ENCODE measurements at regions not wholly inside any gene's neighbourhood (a gene's known extent, or its start where the extent isn't known, plus 50 kb on each side); places are given as distances from the start of the nearest gene placed in this dataset.

GRCh38 chr18:77369644-77370043 lies 120.0 kb downstream of the GALR1 start:
- WGBS (ENCODE audit: insufficient coverage): no CpG with 5 or more reads among the region's 2 CpGs
- no peaks in the 10 kb centered on the region for H4K20me1 ChIP-seq (ENCODE audit: insufficient read depth, low read length)
- peaks cover 17 to 18% of the 10 kb centered on the region in 2 donors for H3K9me3 ChIP-seq (replicated peaks in 1 of 2; ENCODE audit: control insufficient read depth in 1 of 2, insufficient read depth in 1 of 2, low read length in 2 of 2)
- no peak overlapping the region for H3K27ac ChIP-seq (ENCODE audit: low read depth in 1 of 2, low read length in 2 of 2)
- no peaks in the 10 kb centered on the region for H3K36me3 Mint-ChIP-seq
- DNase-seq: no peak
- no peak overlapping the region for H3K4me3 Mint-ChIP-seq
- H3K27me3 Mint-ChIP-seq (ENCODE audit: low read depth in 3 of 3): peaks cover 2 to 6% (median 3%) of the 10 kb centered on the region in 3 donors
- H3K9me3 Mint-ChIP-seq: peaks cover 8 to 32% (median 19%) of the 10 kb centered on the region in 7 donors
- H3K79me2 ChIP-seq (ENCODE audit: insufficient read depth, low read length): no peaks in the 10 kb centered on the region
- no peak overlapping the region for H2AFZ ChIP-seq (ENCODE audit: insufficient read depth, low read depth, low read length, poor library complexity, severe bottlenecking)
- no peak overlapping the region for H3K27ac Mint-ChIP-seq
- no peaks in the 10 kb centered on the region for H3K4me1 Mint-ChIP-seq
- no peak for TF ChIP-seq CTCF (IDR thresholded peaks at IDR 0.05)
- H3K4me2 ChIP-seq (replicated peaks; ENCODE audit: extremely low read depth, low read length, poor library complexity, severe bottlenecking): no peak overlapping the region
- no peak overlapping the region for H3K4me3 ChIP-seq (replicated peaks in 1 of 3; ENCODE audit: low read depth in 2 of 3, low read length in 3 of 3)
- H3K36me3 ChIP-seq (replicated peaks in 1 of 2; ENCODE audit: control insufficient read depth in 1 of 2, insufficient read depth in 2 of 2, low read length in 2 of 2): no peaks in the 10 kb centered on the region
- no peak overlapping the region for H3K9ac ChIP-seq (ENCODE audit: insufficient read depth, low read length, poor library complexity, severe bottlenecking)
- intact Hi-C loops (cut with micrococcal nuclease): no loop called here
- H3K4me1 ChIP-seq (ENCODE audit: control insufficient read depth in 1 of 2, insufficient read depth in 2 of 2, low read length in 2 of 2): no peaks in the 10 kb centered on the region
- no peaks in the 10 kb centered on the region for H3K27me3 ChIP-seq (ENCODE audit: control insufficient read depth in 2 of 2, insufficient read depth in 2 of 2, low read length in 2 of 2)

- WGBS (ENCODE audit: insufficient coverage): 60% methylated on average over 1 of the region's 9 CpGs
- H3K4me1 Mint-ChIP-seq: no peaks in the 10 kb centered on the region
- H3K27me3 Mint-ChIP-seq (ENCODE audit: low read depth in 3 of 3): peaks cover 0 to 1% (median 0%) of the 10 kb centered on the region in 3 donors
- intact Hi-C loops (cut with micrococcal nuclease): no loop called here
- H3K36me3 ChIP-seq (replicated peaks in 1 of 2; ENCODE audit: control insufficient read depth in 1 of 2, insufficient read depth in 2 of 2, low read length in 2 of 2): no peaks in the 10 kb centered on the region
- no peak overlapping the region for H3K27ac ChIP-seq (ENCODE audit: low read depth in 1 of 2, low read length in 2 of 2)
- no peak overlapping the region for H3K4me3 Mint-ChIP-seq
- H3K9me3 Mint-ChIP-seq: peaks cover 5 to 25% (median 14%) of the 10 kb centered on the region in 7 donors
- no peaks in the 10 kb centered on the region for H3K27me3 ChIP-seq (ENCODE audit: control insufficient read depth in 2 of 2, insufficient read depth in 2 of 2, low read length in 2 of 2)
- no peak for TF ChIP-seq CTCF (IDR thresholded peaks at IDR 0.05)
- no peak overlapping the region for H3K27ac Mint-ChIP-seq
- no peak overlapping the region for H2AFZ ChIP-seq (ENCODE audit: insufficient read depth, low read depth, low read length, poor library complexity, severe bottlenecking)
- no peaks in the 10 kb centered on the region for H3K79me2 ChIP-seq (ENCODE audit: insufficient read depth, low read length)
- H3K4me3 ChIP-seq (replicated peaks in 1 of 3; ENCODE audit: low read depth in 2 of 3, low read length in 3 of 3): no peak overlapping the region
- H3K4me2 ChIP-seq (replicated peaks; ENCODE audit: extremely low read depth, low read length, poor library complexity, severe bottlenecking): no peak overlapping the region
- H3K9me3 ChIP-seq (replicated peaks in 1 of 2; ENCODE audit: control insufficient read depth in 1 of 2, insufficient read depth in 1 of 2, low read length in 2 of 2): peaks cover 10 to 15% of the 10 kb centered on the region in 2 donors
- no peak for DNase-seq
- no peaks in the 10 kb centered on the region for H3K36me3 Mint-ChIP-seq
- no peaks in the 10 kb centered on the region for H3K4me1 ChIP-seq (ENCODE audit: control insufficient read depth in 1 of 2, insufficient read depth in 2 of 2, low read length in 2 of 2)
- H3K9ac ChIP-seq (ENCODE audit: insufficient read depth, low read length, poor library complexity, severe bottlenecking): no peak overlapping the region
- H4K20me1 ChIP-seq (ENCODE audit: insufficient read depth, low read length): no peaks in the 10 kb centered on the region
Observed at GRCh38 chr18:77373730-77374445, 124.2 kb downstream of the GALR1 start.
